CD4-positive, alpha-beta T cell treated with Interleukin-4 for 1 hour (primary cell): ENCODE measurements at regions not wholly inside any gene's neighbourhood (a gene's known extent, or its start where the extent isn't known, plus 50 kb on each side); places are given as distances from the start of the nearest gene placed in this dataset.
"Not testable (repeated sequence)": the region's sequence is repeated elsewhere in the genome, so short reads cannot be mapped to it uniquely, and the experiment has no call there.

Source experiments
- DNase-seq, 2 donors: peaks; one replicate each; pipeline ENCODE4 v3.0.0-alpha.2; 2020 to 2022

- DNase-seq = no peak
Measured at GRCh38 chr5:102617191-102618187, 118.7 kb upstream of the SLCO6A1 start.

DNA sequence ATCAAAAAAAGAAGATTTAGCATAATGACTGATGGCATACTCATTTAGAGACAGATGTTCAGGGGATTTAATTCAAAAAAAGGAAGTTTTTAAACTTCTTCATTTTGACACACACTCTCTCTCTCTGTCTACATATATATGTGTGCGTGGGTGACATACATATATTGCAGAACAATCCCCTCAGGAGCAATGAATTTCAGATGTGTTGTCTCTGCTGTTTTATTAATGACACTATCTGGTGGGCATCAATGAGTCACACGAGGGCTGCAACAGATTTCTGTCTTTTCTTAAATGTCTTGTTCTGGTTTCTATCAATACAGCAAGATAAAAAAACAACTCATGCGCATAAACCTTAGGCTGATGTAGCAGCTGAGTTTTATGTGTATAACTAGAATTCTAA is 123.5 kb upstream of the SLCO6A1 start:
- DNase-seq = no peak

DNA sequence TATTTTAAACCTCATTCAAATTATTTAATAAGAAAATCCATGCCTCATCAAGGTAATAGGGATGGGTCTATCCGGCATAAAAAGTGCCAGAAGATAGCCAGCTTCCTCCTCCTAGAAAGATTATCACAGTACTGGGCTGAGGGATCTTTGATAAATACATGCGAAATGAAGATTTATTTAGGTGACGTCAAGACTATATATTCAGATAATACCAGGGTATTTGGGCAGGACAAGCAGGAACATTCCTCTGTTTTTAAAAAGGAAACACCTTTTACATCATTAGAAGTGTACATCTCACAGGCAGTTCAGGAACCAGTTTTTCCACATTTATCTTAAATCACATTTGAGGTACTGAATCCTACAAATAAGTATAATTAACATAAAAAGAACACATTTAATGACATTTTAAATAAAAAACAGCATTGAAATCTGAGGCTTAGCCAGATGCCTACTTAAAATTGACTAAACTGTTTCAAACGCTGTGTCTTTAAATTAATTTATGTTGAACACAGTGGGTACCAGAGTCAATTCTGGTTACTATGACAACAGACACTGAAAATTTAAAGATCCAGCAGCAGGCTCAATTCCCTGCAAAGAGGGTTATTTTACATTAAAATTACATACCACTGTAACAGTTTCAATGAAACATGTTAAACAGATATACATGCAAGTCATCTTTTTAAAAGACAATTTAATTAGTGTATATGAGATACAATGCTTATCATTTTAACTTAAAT is 124.7 kb upstream of the SLCO6A1 start:
- no peak for DNase-seq

- no peak for DNase-seq
Measured at GRCh38 chr5:102624405-102624804, 125.6 kb upstream of the SLCO6A1 start.

GRCh38 chr5:102625468-102625867 is 126.7 kb upstream of the SLCO6A1 start:
- DNase-seq = no peak

DNA sequence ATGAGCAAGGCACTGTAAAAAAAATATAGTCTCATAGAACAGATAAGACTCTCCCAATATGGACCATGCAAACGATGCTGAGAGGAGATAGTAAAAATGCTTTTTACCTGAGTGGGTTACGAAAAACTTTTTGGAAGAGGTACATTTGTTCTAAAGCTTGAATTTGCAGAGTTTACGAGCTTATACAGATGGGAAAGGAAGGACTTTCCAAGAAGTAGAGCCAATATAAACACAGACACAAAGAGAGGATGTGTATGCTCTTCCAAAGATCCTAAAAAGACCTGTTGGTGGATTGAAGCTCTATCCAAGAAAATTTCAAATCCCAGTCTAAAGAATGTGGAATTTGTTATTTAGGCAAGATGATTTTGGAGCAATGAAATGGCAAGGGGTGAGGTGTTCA is 127.1 kb upstream of the SLCO6A1 start:
- DNase-seq = no peak

GRCh38 chr5:102627315-102627714 is 127.8 kb upstream of the PAM start:
- no peak for DNase-seq

- no peak for DNase-seq
Measured at GRCh38 chr5:102628441-102629175, 126.5 kb upstream of the PAM start.

GRCh38 chr5:102629827-102630605 is 125.1 kb upstream of the PAM start:
- no peak for DNase-seq

DNA sequence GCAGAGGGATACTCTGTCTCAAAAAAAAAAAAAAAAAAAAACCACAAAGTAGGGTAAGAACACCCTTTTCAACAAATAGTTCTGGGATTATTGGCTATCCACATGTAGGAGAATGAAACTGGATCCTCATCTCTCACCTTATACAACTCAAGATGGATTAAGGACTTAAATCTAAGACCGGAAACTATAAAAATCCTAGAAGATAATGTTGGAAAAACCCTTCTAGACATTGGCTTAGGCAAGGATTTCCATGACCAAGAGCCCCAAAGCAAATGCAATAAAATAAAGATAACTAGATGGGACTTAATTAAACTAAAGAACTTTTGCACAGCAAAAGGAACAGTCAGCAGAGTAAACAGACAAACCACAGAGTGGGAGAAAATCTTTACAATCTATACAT is 119.7 kb upstream of the PAM start:
- not testable (repeated sequence) for DNase-seq

DNA sequence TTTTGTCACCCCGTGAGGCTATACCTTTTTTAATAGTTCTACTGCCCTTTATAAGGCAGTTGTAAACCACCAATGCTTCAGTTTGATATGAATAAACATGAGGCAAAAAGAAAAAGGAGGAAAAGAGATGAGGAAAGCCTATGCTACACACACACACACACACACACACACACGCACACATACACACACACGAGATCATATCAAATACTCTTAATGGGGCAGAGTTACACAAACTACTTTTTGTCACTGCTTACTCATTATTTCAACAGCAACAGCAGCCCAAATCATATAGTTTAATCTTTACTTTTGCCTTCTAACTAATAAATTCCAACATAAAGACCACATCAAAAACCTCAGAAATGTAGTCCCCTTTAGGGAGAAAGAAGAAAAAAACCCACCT is 116.8 kb upstream of the PAM start:
- DNase-seq = no peak

DNA sequence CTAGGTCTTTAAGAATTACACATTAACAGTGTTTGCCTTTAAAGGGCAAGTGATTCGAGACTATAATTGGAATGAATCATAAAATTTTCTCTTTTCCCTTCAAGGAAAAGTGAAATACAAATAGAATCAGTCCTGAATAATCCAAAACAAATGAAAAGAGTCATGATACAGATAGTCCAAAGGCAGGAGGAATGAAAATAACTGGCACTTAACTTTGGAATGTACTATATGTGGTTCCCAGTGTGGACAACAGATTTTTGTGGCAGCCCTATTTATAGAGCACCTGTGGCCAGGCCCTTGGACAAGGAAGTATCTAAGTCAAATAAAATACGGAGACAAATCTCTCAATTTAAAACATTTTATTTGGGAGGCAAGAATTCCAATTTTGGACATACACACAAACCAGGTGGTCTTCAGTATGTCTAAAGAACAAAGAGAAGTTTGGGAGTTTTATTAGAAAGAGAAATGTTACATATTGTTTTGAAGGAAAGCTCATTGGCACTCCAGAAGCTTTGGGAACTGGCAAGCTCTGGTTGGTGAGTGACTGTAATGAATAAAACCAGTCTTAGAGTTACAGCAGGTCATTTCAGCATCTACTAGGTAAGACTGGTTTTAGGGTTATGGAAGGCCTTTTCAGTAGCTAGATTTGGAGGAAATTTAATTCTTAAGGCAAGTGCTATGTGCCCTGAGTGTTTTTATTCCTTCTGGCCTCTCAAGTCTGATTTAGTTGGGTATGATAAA is 116.0 kb upstream of the PAM start:
- no peak for DNase-seq

GRCh38 chr5:102649731-102650130 is 105.4 kb upstream of the PAM start:
- DNase-seq = no peak

DNA sequence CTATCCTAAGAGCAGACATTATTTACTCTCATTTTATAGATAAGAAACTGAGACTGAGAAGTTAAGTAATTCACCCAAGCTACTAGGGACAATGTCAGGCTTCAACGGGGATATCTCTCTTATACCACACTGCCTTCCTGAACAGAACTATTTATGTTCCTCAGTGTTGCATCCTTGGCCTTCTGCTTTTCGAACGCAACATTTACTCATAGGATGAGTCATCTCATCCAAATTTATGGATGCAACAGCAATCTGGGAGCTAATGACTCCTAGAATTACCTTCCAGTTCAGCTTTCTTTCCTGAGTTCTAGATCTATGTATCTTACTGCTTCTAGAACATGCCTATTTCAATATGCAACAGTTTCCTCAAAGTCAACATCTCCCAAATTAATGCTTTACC is 103.6 kb upstream of the PAM start:
- DNase-seq = no peak

- DNase-seq = no peak
Measured at GRCh38 chr5:102654559-102655349, 100.4 kb upstream of the PAM start.

GRCh38 chr5:102659151-102659550 is 96.0 kb upstream of the PAM start:
- no peak for DNase-seq

- no peak for DNase-seq
Measured at GRCh38 chr5:102660111-102660510, 95.0 kb upstream of the PAM start.

- no peak for DNase-seq
Measured at GRCh38 chr5:102663749-102664530, 91.2 kb upstream of the PAM start.

DNA sequence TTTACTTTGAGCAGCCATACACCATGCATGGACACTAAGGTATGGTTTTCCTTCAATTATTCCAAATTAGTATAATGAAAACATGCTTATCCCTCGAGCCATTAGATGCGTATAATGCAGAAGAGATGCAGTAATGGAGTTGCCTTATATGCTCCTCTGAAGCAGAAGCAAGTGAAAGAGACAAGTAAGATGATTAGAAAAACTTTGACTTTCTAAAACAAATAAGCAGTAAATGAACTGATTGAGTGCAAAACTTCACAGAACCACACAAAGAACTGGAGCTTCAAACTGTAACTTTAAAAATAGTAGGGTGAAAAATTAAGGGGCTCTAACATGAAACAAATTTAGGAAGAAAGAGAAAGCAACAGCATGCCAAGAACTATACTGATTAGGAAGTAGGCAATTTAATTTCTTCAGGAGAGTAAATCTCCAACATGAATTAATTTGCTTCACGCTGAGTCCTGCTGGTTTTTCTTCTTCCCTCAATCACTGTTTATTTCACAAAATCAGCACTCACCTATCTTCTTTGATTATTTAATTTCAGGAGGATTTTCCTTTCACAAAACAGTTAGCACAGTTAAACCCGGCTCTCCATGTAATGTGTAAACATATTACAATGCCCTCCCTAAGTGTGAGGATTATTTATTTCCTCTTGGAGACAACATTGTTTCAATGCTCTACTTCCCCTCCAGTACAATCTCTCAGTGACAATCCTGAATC is 90.3 kb upstream of the PAM start:
- DNase-seq = no peak
